SU-DHL-6 (cell line): ENCODE measurements at regions not wholly inside any gene's neighbourhood (a gene's known extent, or its start where the extent isn't known, plus 50 kb on each side); places are given as distances from the start of the nearest gene placed in this dataset.
A peak's percentile ranks its signal among the peaks of the same experiment; 100 is the strongest.

Source experiments
- H2AFZ ChIP-seq: fragments of 200-600 bp; sonication (generic); 2 replicates; pipeline ENCODE4 v1.6.1; 2014; ENCODE audit warnings: low read depth, mild to moderate bottlenecking, moderate library complexity, mixed read lengths, antibody characterized with exemption, low read length; ENCODE audit not compliant: severe bottlenecking
- H3F3A ChIP-seq: fragments of 200-600 bp; shearing (Covaris generic); 2 replicates; pipeline ENCODE4 v1.6.0; 2016; ENCODE audit warnings: antibody characterized with exemption, mild to moderate bottlenecking; ENCODE audit not compliant: insufficient read depth
- H3K27ac ChIP-seq: fragments of 200-600 bp; sonication (generic); 2 replicates; pipeline ENCODE4 v1.5.1; 2016; ENCODE audit warnings: low read depth, mild to moderate bottlenecking, low read length, moderate library complexity, mixed read lengths
- H3K27me3 ChIP-seq: fragments of 200-600 bp; sonication (generic), shearing (Covaris generic); 2 replicates; pipeline ENCODE4 v1.6.0; 2014; ENCODE audit warnings: mild to moderate bottlenecking, low read length
- H3K36me3 ChIP-seq: fragments of 200-600 bp; sonication (generic); 2 replicates; pipeline ENCODE4 v1.6.1; 2014; ENCODE audit warnings: mild to moderate bottlenecking, low read length, mixed read lengths
- H3K4me2 ChIP-seq: fragments of 300-600, 200-600 bp; shearing (Covaris generic), sonication (generic); 2 replicates; pipeline ENCODE4 v1.6.0; 2014; ENCODE audit warnings: low read length, low read depth, mild to moderate bottlenecking; ENCODE audit not compliant: poor library complexity, severe bottlenecking
- H3K4me3 ChIP-seq: fragments of 200-600 bp; sonication (generic); 2 replicates; pipeline ENCODE4 v1.5.1; 2014; ENCODE audit warnings: antibody characterized with exemption, low read length, mild to moderate bottlenecking, mixed read lengths; ENCODE audit not compliant: insufficient read depth, poor library complexity, severe bottlenecking
- H3K79me2 ChIP-seq: fragments of 200-600 bp; sonication (generic); 2 replicates; pipeline ENCODE4 v1.6.1; 2014; ENCODE audit warnings: mild to moderate bottlenecking, low read length, moderate library complexity; ENCODE audit not compliant: insufficient read depth
- H3K9ac ChIP-seq: fragments of 200-600 bp; sonication (generic); 2 replicates; pipeline ENCODE4 v1.7.0; 2014; ENCODE audit warnings: mild to moderate bottlenecking, low read length
- H3K9me2 ChIP-seq: fragments of 200-600 bp; sonication (generic); replicated peaks from 2 replicates; pipeline ENCODE4 v1.6.1; 2014; ENCODE audit warnings: low read length; ENCODE audit not compliant: insufficient read depth
- H3K9me3 ChIP-seq: fragments of 200-600 bp; sonication (generic); 2 replicates; pipeline ENCODE4 v1.6.1; 2014; ENCODE audit warnings: low read length, mixed read lengths; ENCODE audit not compliant: insufficient read depth
- H4K20me1 ChIP-seq: fragments of 200-600 bp; sonication (generic); 2 replicates; pipeline ENCODE4 v1.6.1; 2014; ENCODE audit warnings: low read depth, mild to moderate bottlenecking, antibody characterized with exemption, low read length, moderate library complexity, mixed read lengths
- EZH2phosphoT487 ChIP-seq: fragments of 200-600 bp; sonication (generic), shearing (Covaris generic); conservative IDR thresholded peaks from 2 replicates; pipeline ENCODE4 v1.6.1; 2018; ENCODE audit warnings: mild to moderate bottlenecking, antibody characterized with exemption, low read length, moderate library complexity, mixed read lengths
- TF ChIP-seq, protein P1 (sequence below): fragments of 200-600 bp; sonication (generic); IDR thresholded peaks from one replicate; pipeline ENCODE4 v1.5.1; 2017; ENCODE audit warnings: antibody characterized with exemption, mild to moderate bottlenecking, low read length, moderate library complexity; ENCODE audit not compliant: insufficient read depth, poor library complexity, severe bottlenecking

DNA sequence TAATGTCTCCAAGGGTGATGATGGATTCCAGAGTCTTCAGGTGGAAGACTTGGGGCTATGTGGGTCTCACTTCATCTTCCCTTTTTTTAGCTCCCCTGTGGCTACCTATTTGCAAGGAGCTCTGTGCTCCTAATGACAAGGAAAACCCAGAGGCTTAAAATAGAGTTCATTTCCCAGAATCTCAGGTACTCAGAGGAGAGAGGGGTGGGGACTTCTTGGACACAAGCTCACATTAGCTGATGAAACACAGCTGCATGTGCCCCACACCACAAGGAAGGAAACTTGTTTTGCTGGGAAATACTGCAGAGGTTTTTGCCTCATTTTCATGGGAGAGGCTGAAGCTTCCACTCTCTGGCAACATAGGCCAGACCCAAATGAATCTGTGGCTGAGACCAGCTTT, 138.6 kb upstream of the SLC1A4 start:
- H3K4me3 ChIP-seq: no peak overlapping the region
- no peaks in the 10 kb centered on the region for H3K9me2 ChIP-seq
- no peak overlapping the region for H3K9ac ChIP-seq
- H3K4me2 ChIP-seq: no peak overlapping the region
- no peak overlapping the region for H2AFZ ChIP-seq
- no peaks in the 10 kb centered on the region for H3F3A ChIP-seq
- H3K79me2 ChIP-seq: no peaks in the 10 kb centered on the region
- no peaks in the 10 kb centered on the region for H3K27me3 ChIP-seq
- no peak overlapping the region for H3K27ac ChIP-seq
- H4K20me1 ChIP-seq: no peaks in the 10 kb centered on the region
- H3K36me3 ChIP-seq: no peaks in the 10 kb centered on the region
- no peaks in the 10 kb centered on the region for H3K9me3 ChIP-seq
- TF ChIP-seq, protein P1, sequence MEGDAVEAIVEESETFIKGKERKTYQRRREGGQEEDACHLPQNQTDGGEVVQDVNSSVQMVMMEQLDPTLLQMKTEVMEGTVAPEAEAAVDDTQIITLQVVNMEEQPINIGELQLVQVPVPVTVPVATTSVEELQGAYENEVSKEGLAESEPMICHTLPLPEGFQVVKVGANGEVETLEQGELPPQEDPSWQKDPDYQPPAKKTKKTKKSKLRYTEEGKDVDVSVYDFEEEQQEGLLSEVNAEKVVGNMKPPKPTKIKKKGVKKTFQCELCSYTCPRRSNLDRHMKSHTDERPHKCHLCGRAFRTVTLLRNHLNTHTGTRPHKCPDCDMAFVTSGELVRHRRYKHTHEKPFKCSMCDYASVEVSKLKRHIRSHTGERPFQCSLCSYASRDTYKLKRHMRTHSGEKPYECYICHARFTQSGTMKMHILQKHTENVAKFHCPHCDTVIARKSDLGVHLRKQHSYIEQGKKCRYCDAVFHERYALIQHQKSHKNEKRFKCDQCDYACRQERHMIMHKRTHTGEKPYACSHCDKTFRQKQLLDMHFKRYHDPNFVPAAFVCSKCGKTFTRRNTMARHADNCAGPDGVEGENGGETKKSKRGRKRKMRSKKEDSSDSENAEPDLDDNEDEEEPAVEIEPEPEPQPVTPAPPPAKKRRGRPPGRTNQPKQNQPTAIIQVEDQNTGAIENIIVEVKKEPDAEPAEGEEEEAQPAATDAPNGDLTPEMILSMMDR: no peak
- no peak for TF ChIP-seq EZH2phosphoT487

DNA sequence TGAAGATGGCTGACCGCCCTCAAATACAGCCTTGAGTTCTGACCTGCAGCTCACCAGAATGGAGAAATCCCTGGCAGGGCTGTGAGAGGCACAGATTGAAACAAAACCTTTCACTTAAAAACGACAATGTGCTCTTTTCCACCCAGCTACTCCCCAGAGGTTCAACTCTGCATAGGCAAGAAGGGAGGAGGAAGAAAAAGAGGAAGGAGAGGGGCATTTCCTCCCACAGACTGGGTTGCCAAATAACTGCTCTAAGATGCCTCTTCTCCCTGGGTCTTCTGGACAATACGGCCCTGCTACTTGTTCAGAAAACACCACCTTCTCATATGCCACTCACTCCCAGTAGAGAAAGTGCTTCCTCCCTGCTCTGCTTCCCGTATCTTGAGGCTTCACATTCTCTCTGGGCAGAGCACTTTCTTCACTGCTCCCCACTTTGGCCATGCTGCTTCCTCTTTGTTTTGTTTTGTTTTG, 136.4 kb upstream of the SLC1A4 start:
- H3K9me2 ChIP-seq: no peaks in the 10 kb centered on the region
- no peaks in the 10 kb centered on the region for H3K79me2 ChIP-seq
- no peak for TF ChIP-seq EZH2phosphoT487
- TF ChIP-seq, protein P1: no peak
- no peak overlapping the region; the same call in 1 of the 2 replicates for H3K27ac ChIP-seq
- no peaks in the 10 kb centered on the region for H3K9me3 ChIP-seq
- H3K9ac ChIP-seq: peak overlapping the region; percentile 15; the same call in 1 of the 2 replicates
- H3K36me3 ChIP-seq: no peaks in the 10 kb centered on the region
- no peaks in the 10 kb centered on the region for H4K20me1 ChIP-seq
- no peaks in the 10 kb centered on the region for H3K27me3 ChIP-seq
- peak overlapping the region; percentile 31 for H3K4me2 ChIP-seq
- H3F3A ChIP-seq: no peaks in the 10 kb centered on the region; the same call in 1 of the 2 replicates
- peak overlapping the region; percentile 63 for H2AFZ ChIP-seq
- no peak overlapping the region for H3K4me3 ChIP-seq

DNA sequence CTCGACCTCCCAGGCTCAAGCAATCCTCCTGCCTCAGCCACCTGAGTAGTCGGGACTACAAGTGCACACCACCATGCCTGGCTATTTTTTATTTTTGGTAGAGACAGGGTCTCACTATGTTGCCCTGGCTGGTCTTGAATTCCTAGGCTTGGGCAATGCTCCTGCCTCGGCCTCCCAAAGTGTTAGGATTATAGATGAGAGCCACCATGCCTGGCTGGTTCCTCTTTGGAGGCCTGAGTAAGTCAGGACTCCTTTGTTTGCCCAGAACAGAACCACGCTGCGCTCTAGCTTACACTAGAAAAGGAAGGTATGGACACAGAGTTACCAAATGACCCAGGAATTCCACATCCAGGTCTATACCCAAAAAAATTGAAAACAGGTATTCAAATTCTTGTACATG, 135.9 kb upstream of the SLC1A4 start:
- Histone ChIP-seq H3K4me2 (peak overlapping the region; percentile 31), H3K27ac (no peak overlapping the region), H3K79me2 (no peaks in the 10 kb centered on the region), H2AFZ (peak overlapping the region; percentile 63), H3K4me3 (no peak overlapping the region), H3K36me3 (no peaks in the 10 kb centered on the region), H3K27me3 (no peaks in the 10 kb centered on the region), H3F3A (no peaks in the 10 kb centered on the region; the same call in 1 of the 2 replicates), H4K20me1 (no peaks in the 10 kb centered on the region), H3K9me2 (no peaks in the 10 kb centered on the region), H3K9ac (peak overlapping the region; percentile 15; the same call in 1 of the 2 replicates), H3K9me3 (no peaks in the 10 kb centered on the region)
- TF ChIP-seq EZH2phosphoT487: no peak
- TF ChIP-seq, protein P1: no peak
